Endometrium (tissue), 2 donors: ENCODE measurements at regions not wholly inside any gene's neighbourhood (a gene's known extent, or its start where the extent isn't known, plus 50 kb on each side); places are given as distances from the start of the nearest gene placed in this dataset.

ENCODE experiments used
- FAIRE-seq: peaks from 2 replicates; lab custom pipeline; 2012; peaks lifted over from hg19 to GRCh38; lab: Jason Lieb, UNC
- donor health status: control.
- donor health status: control.

DNA sequence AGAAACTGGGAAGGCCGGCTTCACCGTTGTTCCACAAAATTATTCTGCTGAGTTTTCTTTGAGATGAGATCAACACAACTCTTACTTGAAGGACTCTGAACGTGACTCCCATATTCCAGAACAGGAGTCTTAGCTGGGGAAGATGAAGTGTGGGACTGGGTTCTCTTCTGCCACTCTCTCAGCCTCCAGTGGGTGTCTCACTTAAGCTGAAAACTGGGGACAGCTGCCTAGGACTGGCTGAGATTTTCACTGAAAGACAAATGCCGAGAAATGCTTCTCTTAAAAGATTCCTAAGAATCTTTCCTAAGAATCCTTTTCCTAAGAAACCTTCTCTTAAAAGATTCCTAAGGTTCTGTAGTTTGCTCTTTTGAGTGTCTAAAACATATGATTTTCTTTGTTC lies 156.6 kb upstream of the LHCGR start:
- no peak for FAIRE-seq

DNA sequence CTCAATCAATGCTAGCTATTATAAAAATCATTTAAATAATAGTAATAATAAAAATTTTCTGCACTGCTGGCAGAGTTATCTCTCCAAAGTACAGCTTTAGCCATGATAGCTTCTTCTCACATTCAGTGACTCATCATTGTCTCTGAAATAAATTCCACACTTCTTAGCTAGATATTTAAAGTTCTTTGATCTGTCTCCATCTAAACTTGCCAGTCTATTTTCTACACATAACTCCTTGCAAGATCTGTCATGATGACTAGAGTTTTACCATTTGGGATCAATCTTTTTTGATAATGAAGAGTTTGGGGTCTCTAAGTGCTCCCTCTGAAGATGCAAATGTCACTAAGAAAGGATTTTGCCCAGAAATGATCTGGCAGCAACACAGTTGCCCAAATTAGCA lies 155.4 kb upstream of the LHCGR start:
- FAIRE-seq: no peak

DNA sequence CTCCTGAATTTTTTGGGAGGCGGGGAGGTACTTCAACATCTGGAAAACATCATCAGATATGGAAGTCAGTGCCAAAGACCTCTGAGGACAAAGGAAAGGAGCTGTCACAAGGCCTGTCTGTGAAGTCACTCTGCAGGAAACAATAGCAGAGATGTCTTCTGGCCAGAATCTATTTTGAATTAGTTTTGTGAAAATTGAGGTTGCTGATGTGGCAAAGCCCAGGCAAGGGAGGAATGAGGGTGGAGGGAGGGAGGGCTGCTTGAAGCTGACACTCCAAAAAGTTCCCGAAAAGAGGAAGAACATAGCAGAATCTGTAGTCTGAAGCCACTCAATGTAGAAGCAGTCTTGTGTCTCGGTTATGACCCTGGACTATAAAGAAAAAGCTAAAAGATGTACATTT lies 151.1 kb upstream of the LHCGR start:
- no peak for FAIRE-seq

DNA sequence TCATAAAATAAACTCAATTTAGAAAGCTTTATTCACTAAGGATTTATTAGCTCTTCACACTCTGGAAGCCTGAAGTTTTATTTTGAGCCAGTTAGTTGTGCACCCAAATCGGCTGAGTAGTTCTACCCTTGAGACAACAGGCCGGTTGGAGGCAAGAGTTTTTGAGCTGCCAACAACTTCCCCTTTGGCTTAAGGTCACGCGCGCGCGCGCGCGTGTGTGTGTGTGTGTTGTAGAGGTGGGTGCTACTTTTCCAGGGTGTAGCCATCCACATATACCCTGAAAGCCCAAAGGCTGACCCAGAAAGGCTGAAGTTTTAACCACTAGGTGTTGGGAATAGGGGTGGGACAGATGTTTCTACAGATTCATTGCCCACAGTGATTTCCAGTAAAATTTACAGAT lies 150.2 kb upstream of the LHCGR start:
- FAIRE-seq: no peak

DNA sequence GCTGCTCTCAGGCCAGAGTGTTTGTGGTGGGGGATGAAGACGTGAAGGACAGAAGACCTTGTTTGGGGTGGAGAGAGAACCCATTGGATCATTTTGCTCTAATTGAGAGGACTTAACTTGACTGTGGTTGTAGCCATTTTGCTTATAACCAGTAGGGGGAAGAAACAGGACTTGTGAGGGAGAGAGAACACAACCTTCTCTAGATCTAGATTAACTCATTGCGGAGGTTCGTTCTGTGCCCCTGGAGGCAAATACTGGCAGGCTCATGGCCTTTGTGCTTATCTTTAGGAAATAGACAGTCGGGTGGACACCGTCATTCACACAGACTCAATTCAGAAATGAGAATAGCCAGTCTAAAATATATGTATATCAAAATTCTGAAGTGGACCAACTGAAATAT lies 147.0 kb upstream of the LHCGR start:
- FAIRE-seq: no peak

DNA sequence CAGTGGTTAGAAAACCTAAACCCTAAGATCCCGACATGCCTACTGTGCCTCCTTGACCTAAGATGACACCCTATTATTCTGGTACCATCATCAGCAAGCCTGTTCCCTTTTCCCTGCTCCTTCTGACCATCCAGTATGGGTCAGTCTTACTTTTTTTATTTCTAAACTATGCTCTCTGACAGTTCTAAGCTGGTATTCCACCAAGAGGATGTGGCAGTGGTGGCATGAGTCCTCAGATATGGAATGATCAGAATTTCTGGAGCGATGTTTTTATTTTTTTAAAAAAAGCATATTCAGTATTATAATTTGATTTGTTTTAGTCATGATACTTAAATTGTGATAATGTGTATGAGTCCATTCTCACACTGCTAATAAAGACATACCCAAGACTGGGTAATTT lies 145.9 kb upstream of the LHCGR start:
- no peak for FAIRE-seq

DNA sequence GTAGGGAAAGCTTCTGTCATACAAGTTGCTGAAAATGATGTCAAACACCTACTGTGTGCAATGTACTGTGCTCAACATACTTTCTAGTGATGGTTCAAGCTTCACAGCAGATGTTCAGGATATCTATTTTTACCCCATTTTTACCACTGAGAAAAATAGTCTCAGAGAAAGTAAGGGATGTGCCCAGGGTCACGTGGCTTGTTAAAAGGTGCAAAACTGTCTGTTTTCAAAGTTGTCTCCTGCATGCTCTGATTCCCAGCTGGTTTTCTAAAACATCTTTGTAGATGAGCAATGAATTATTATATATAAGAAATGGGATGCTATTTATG lies 145.5 kb upstream of the LHCGR start:
- FAIRE-seq: no peak

DNA sequence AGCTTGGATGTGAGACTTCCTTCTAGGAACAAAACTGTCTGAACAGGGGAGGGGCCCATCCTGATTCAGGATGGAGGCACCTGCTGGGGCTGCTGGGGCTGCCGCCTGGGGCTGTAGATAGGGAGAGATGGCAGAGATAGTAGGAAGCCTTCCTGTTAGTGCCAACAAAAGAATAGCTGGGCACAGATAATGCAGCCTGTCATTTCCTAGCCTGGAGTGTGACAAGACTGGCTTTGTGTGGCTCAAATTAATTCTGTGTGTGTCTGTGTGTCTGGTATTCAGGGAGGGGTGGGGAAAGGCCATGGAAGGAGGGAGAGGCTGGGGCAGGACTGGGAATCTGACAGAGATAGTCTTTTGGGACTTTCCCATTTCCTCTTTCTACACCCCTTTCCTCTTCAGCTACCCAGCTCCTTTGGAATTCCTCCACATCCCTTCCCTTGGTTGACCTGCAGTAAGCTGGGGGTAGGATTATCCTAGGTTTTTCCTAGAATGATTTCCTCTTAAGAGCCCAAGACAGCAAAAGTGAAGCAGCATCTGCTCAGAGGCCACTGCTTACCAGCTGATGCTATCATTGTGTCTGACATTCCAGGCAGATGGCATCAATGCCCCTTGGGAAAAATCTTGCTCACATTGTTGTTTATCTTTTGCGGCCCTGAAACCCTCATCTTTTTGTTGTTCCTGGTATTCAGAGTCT lies 144.9 kb upstream of the LHCGR start:
- no peak for FAIRE-seq

DNA sequence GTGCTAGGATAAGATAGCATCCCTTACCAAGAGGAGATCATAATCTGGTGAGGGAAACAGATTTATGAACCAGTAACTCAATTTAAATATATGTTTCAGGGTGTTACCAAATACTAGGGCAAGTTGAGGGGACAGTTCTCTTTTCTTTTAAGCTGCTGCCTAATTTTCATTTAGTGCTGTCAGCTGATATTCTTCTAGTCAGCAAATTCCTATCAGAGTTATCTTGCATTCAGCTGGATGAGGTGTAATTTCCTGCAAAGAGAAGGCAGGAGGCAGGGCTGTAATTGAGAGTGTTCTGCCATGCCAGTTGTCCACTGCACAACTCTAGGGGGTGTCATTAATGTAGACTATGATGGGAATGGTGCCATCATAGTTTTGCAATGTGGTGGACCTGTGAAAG lies 141.3 kb upstream of the LHCGR start:
- FAIRE-seq: no peak

DNA sequence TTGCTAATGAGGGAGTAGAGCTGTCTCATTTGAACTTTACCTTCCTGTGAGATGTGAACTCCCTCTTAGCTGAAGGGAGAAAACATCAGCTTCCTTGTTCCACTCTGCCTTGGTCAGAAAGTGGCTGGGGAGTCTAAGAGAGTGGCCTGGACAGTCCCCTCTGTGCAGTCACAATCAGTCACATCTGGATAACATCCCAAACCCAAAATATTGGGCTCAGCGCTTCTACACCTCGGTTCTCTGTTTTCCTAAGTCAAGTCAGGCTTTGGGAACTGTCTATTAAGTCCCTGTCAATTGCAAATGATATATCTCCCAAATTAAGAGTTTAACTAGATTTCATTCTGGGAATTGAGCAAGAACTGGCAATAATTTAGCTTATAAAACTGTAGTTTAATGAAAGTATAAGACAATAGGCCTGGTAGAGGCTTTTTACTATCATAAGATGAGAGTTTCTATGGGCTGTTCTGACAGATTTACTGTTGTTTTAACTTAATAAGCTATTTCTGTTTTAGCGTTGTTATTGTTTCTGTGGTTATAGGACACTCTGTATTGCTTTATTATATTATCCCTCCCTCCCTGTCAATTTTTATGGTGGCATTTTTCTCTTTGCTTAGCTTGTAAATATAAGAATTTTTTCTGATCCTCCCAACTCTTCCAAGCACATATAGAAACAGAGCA lies 135.1 kb upstream of the LHCGR start:
- FAIRE-seq: peak; percentile 88

DNA sequence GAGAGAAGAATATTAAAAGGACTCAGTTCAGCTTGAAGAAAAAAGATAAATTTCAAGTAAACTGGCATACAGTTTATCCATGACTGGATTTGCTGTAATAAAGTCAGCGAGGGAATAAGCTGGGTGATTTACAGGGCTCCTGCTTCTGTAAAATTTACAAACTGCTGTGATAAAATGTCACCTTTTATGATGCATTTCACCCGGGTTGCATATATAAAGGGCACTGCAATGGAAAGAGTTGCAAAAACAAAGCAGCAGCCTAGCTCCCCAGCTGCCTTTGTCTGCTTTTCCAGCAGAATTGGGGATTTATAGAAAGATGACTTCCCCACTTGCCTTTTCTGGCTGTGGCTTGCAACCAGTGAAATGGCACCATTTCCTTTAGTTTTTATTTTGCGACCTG lies 132.5 kb upstream of the LHCGR start:
- FAIRE-seq: no peak

DNA sequence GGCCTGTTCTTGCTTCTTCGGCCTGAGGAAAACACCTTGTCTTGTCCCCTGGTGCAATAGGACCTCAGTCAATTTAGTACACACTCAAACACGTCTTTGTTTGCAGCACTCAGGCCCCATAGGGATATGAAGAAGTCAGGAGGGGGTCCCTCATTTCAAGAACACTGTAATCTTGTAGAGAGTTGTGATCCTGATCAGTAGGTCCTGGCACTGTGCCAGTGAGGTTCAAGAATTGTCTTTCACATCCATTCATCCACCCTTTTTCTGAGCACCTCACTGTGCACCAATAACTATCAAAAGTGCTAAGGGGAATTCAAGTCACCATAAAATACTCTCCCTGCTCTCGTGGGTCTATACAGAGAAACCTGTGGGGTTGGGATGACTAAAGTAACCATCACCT lies 131.4 kb upstream of the LHCGR start:
- FAIRE-seq: no peak

DNA sequence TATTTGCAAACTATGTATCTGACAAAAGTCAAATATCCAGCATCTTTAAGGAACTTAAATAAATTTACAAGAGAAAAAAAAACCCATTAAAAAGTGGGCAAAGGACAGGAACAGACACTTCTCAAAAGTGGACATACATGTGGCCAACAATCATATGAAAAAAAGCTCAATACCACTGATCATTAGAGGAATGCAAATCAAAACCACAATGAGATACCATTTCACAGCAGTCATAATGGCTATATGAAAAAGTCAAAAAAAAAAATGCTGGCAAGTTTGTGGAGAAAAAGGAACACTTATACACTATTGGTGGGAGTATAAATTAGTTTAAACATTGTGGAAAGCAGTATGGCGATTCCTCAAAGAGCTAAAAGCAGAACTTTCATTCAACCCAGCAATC lies 130.3 kb upstream of the LHCGR start:
- no peak for FAIRE-seq

DNA sequence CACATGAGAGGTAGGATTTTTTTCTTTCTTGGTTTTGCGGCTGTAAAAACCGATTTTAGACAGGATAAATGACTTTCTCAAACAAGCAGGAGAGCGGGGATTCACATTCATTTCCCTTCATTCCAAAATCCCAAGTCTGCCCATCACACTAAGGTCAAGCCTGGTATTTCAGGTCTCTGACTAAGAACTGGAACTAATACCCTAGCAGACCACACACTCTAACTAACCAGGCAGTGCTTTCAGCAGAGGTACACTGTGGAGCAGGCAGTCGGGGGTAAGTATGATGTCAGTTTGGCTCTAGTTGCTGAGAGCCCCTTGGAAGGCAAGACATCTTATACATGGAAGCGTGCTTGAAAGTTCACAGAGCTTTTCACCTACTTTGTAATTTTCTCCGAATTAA lies 128.1 kb upstream of the LHCGR start:
- no peak for FAIRE-seq

DNA sequence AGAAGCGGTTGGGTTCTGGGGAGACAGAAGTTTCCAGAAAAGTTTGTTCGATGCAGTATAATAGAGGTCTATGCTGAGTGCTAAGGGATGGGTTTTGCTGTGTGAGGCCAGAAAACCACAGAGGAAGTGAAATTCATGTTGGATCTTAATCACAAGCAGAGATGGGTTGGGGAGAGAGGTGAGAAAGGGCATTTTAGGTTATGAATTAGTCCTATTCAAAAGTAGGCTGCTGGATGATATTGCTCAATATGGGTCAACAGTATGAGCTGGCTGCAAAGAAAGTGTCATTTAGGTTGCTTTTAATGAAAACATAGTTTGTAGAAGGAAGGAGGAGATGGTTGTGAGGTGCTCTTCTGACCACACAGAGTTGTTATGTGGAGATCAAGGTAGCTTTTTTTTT lies 118.8 kb upstream of the LHCGR start:
- FAIRE-seq: no peak

DNA sequence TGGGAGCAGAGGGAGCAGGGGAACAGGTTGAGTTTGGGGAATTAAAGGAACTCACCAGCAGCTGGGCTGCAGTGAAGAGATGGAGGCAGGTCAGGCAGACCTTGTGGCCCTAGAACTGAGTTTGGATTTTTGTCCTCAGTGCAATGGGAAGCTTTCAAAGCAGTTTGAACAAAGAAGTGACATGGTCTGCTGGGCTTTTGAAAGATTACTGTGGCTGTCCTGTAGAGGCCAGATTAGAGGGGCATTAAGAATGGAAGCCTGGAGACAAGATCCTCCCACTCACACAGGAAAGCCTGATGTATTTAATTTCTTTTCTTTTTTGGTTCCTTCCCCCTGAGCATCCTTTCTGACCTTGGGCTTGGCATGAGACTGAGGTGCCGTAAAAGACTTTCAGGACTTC lies 118.1 kb upstream of the LHCGR start:
- FAIRE-seq: no peak

DNA sequence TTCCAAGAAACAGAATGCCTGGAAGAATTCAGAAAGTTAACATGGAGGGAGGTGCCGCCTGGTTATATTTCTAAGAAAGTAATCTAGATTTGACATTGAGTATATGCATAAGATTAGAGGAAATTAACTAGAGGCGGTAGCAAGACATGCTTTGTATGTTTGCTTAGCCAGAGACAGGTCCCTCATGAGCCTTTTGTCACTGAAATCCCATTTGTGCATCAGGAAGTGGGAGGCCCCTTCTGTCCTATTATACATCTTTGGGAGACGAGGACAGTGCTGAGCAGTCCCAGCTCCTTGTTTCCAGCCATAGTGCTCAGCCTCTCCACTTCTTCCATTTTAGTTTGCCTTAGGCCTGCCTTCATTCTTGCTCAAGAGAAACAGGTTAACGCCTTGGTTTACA lies 115.4 kb upstream of the LHCGR start:
- no peak for FAIRE-seq

DNA sequence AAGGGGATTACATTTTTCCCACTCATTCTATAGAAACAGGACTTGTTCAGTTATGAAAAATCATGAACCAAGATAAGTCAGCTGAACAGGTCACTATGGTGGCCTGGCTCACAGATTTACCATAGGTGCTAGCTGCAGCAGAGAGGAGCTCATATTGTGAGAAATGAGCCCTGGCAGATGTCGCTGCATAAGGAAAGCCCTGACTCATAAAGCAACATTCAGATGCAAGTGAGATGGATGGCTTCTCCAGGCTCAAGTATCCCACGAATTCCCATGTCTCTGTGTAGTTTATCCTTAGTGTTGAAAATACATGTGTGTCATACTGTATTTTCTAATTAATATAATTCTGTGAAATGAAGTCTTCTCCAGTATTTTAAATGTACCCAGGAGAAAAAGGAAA lies 115.0 kb upstream of the LHCGR start:
- FAIRE-seq: no peak

DNA sequence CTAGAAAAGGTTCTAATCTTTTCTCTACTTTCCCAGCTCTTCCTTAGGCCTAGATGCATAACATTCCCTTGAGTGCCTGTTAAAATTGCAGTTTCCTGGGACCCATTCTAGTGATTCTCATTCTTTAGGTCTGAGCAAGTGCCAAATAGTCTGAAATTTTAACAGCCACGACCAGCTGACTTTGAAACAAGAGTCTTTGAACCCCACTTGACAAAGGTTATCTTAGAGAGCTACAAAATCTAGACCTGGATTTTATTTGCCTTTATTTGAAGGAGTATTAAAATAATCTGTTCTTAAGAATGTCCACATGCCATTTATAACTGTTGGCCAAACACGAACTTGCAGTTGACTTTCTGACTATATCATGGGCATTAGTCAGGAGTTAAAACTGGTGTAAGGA lies 110.2 kb upstream of the LHCGR start:
- no peak for FAIRE-seq

DNA sequence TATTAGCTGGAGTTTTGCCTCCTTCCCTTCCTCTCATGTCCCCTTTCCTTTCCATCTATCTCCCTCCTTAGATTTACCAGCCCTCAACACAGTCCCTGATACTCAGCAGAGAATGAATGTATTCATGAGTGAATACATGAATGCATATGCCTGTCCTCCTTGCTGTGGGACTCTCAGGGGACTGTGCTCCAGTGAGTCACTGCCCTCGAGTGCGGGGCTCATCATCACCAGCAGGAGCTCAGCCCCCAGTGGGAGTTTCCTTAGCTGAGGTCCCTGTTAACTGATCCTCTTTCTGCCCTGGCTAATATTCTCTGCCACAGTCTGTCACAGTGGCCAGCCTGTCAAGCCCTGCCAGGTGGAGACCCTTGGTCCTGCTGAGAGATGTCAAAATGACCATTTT lies 104.9 kb upstream of the LHCGR start:
- no peak for FAIRE-seq

DNA sequence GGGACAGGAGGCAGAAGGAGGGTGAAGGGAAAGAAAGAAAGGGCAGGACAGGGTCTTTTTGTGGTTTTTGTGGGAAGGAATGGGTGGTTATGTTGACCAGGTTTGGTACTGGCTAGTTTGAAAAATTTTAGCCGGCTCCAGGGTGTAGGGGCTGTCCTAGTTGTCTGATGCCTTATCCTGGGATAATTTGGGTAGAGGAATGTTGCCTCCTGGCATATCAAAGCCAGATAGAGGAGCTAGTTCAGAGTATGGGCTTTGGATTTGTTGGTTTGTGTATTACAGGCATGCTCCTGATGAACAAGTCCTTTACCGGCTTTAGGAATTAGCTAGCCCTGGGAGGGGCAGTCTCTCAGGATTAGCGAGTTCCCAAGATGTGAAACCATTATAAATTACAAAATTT lies 101.1 kb upstream of the LHCGR start:
- FAIRE-seq: no peak

DNA sequence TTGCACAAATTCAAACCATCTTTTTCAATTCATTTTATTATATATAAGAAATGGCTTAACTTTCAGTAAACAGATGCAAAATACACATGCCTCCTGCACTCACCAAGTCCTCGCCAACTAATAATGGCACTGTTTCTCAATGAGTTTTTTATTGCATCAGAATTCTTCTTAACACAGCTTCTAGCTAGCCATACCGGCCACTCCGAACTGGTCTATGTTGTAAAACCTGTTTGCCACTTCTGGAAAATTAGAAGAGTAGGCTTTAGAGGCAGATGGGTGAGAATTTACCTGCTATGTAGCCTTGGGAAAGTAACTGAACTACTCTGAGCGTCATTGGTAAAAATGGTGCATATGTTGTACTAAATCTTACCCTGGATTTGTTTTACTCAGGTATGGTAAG lies 100.6 kb upstream of the LHCGR start:
- no peak for FAIRE-seq

DNA sequence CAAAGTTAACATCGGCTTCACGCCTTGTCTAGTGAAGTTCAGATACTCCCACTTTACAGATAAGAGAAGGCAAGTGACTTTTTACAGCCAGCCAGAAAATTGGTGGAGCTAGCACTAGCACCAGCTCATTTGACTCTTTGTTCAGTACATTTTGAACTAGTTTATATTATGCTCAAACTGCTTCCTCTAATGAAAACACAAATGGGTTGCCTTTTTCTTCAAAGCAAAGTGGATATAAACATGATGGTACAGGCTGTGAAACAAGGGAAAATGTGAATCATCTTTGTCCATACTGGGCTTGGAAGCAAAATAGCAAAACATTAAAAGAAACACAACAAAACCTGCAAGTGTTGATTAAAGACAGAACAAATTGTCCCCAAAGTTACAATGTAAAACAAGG lies 99.6 kb upstream of the LHCGR start:
- FAIRE-seq: peak; percentile 82

DNA sequence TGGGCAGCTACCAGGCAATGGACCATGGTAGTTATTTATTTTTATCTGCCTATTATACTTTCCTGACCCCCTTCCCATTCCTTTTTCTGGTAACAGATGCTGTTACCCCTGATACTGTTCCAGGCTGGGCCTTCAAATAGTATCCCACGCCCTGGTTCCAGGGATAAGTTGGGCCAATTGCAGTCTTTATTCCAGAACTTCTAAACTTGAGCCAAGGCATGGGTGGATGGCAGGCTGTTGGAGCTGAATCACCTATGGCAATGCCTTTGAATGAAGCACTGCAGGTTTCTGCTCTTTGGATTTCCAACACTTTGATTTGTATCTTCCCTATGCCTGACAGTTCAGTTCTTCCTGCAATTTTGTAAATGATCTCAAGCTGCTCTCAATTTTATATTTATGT lies 99.2 kb upstream of the LHCGR start:
- FAIRE-seq: no peak

DNA sequence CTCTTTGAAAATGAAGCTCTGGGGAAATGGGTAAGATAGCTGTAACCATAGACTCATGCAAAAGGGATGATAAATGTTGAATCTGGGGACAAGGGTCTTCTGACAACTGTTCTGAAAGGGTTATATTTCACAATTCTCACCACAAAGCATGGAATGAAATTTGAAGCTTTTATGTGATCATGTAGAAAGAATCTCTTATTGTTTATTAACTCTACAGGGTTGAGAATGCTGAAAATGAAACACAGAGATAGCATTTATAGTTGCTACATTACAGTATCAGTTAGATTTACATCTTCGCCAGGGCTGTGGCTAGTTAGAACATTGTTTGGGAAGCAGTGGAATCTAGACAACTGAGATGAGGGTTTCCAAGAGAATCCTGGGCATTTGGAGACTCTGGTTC lies 97.4 kb upstream of the LHCGR start:
- FAIRE-seq: no peak
